IMR-90 (cell line): ENCODE measurements at regions not wholly inside any gene's neighbourhood (a gene's known extent, or its start where the extent isn't known, plus 50 kb on each side); places are given as distances from the start of the nearest gene placed in this dataset.

Experiments
- ATAC-seq: fragments of 200-7000 bp; cut with Tn5 transposase; 2 replicates; pipeline ENCODE4 v1.9.1; 2020; ENCODE audit warnings: low read depth, mild to moderate bottlenecking, moderate library complexity
- BruUV-seq: library from RNA; stranded (reverse); fragments of 400-500 nt; replicated peaks from 2 replicates; lab custom pipeline; 2021; lab: Mats Ljungman, UMichigan
- CTCF ChIA-PET: fragments of 300-600 bp; formaldehyde crosslinking; extraction: SDS; loops from one replicate; lab custom pipeline; 2021; ENCODE audit warnings: antibody characterized with exemption; lab: Yijun Ruan, JAX
- POLR2A ChIA-PET: fragments of 300-600 bp; sonication (Branson Sonifier 250); formaldehyde crosslinking; loops from one replicate; lab custom pipeline; 2022; ENCODE audit warnings: antibody characterized with exemption; ENCODE audit not compliant: unreplicated experiment; lab: Charles Lee
- DNase-seq: peaks from one replicate; pipeline ENCODE4 v3.0.0; 2013
- H2AFZ ChIP-seq: replicated peaks from 2 replicates; pipeline ENCODE3; 2013; ENCODE audit warnings: low read length, mild to moderate bottlenecking; ENCODE audit not compliant: poor library complexity
- H2AK5ac ChIP-seq: 2 replicates; pipeline ENCODE4 v1.6.1; 2013; ENCODE audit warnings: low read depth, low read length, inconsistent platforms
- H2AK9ac ChIP-seq: replicated peaks from 2 replicates; pipeline ENCODE3; 2013; ENCODE audit warnings: mild to moderate bottlenecking, low read depth, low read length, moderate library complexity; ENCODE audit not compliant: poor library complexity
- H2BK120ac ChIP-seq: 2 replicates; pipeline ENCODE4 v1.6.1; 2013; ENCODE audit warnings: low read depth, low read length, inconsistent platforms
- H2BK15ac ChIP-seq: 3 replicates; pipeline ENCODE4 v1.6.1; 2013; ENCODE audit warnings: low read depth, low read length, inconsistent platforms
- H2BK20ac ChIP-seq: 2 replicates; pipeline ENCODE4 v1.6.1; 2013; ENCODE audit warnings: low read depth, mild to moderate bottlenecking, inconsistent platforms, low read length, moderate library complexity
- H2BK5ac ChIP-seq: 2 replicates; pipeline ENCODE4 v1.6.1; 2013; ENCODE audit warnings: mild to moderate bottlenecking, low read depth, low read length, inconsistent platforms; ENCODE audit not compliant: poor library complexity, severe bottlenecking
- H3K14ac ChIP-seq: replicated peaks from 2 replicates; pipeline ENCODE4 v1.6.1; 2013; ENCODE audit warnings: low read depth, low read length, inconsistent platforms
- H3K18ac ChIP-seq: 2 replicates; pipeline ENCODE4 v1.6.1; 2013; ENCODE audit warnings: low read depth, low read length, control low read depth
- H3K23ac ChIP-seq: 2 replicates; pipeline ENCODE4 v1.6.1; 2013; ENCODE audit warnings: low read depth, low read length, inconsistent platforms
- H3K27ac ChIP-seq: 2 replicates; pipeline ENCODE4 v1.5.1; 2013; ENCODE audit warnings: mild to moderate bottlenecking, control low read depth, low read length; ENCODE audit not compliant: insufficient read depth
- H3K27me3 ChIP-seq: 2 replicates; pipeline ENCODE4 v1.6.1; 2013; ENCODE audit warnings: low read length; ENCODE audit not compliant: control insufficient read depth, insufficient read depth
- H3K36me3 ChIP-seq: 2 replicates; pipeline ENCODE4 v1.6.1; 2013; ENCODE audit warnings: low read length, mixed read lengths; ENCODE audit not compliant: control insufficient read depth, insufficient read depth
- H3K4ac ChIP-seq: 2 replicates; pipeline ENCODE4 v1.6.1; 2013; ENCODE audit warnings: low read depth, low read length, inconsistent platforms
- H3K4me1 ChIP-seq: 2 replicates; pipeline ENCODE4 v1.6.1; 2013; ENCODE audit warnings: low read length, mixed read lengths; ENCODE audit not compliant: control insufficient read depth, insufficient read depth
- H3K4me2 ChIP-seq: 2 replicates; pipeline ENCODE4 v1.6.1; 2013; ENCODE audit warnings: low read depth, mild to moderate bottlenecking, control low read depth, low read length, moderate library complexity
- H3K4me3 ChIP-seq: 2 replicates; pipeline ENCODE4 v1.5.1; 2013; ENCODE audit warnings: low read depth, mild to moderate bottlenecking, control low read depth, low read length, moderate library complexity; ENCODE audit not compliant: insufficient read depth
- H3K56ac ChIP-seq: 2 replicates; pipeline ENCODE4 v1.6.1; 2013; ENCODE audit warnings: low read length, inconsistent platforms; ENCODE audit not compliant: insufficient read depth; ENCODE audit errors: extremely low read depth
- H3K79me1 ChIP-seq, 2 experiments: 2 replicates each; pipeline ENCODE4 v1.6.1; 2013; ENCODE audit warnings: low read length in 2 of 2, inconsistent platforms in 1 of 2, low read depth in 1 of 2
- H3K9ac ChIP-seq: 2 replicates; pipeline ENCODE4 v1.6.1; 2013; ENCODE audit warnings: low read depth, low read length, control low read depth
- H3K9me1 ChIP-seq: 2 replicates; pipeline ENCODE4 v1.6.1; 2013; ENCODE audit warnings: low read length, inconsistent platforms; ENCODE audit not compliant: insufficient read depth
- H3K9me3 ChIP-seq: 2 replicates; pipeline ENCODE4 v1.6.1; 2013; ENCODE audit warnings: low read length; ENCODE audit not compliant: control insufficient read depth, insufficient read depth
- H4K20me1 ChIP-seq: 2 replicates; pipeline ENCODE4 v1.6.1; 2013; ENCODE audit warnings: low read length, inconsistent platforms; ENCODE audit not compliant: insufficient read depth
- H4K5ac ChIP-seq: 2 replicates; pipeline ENCODE4 v1.6.1; 2013; ENCODE audit warnings: mild to moderate bottlenecking, low read depth, low read length, control low read depth
- H4K8ac ChIP-seq, 2 experiments: 2 replicates each; pipeline ENCODE4 v1.6.1; 2013; ENCODE audit warnings: low read depth in 2 of 2, low read length in 2 of 2, control low read depth in 1 of 2, inconsistent platforms in 1 of 2
- H4K91ac ChIP-seq: 2 replicates; pipeline ENCODE4 v1.6.1; 2013; ENCODE audit warnings: low read depth, low read length, inconsistent platforms; ENCODE audit not compliant: insufficient read depth
- BHLHE40 ChIP-seq: fragments of 150-350 bp; IDR thresholded peaks from 2 replicates; pipeline ENCODE4 v1.6.1; 2016; ENCODE audit warnings: mild to moderate bottlenecking, low read depth, low read length
- CEBPB ChIP-seq: IDR thresholded peaks from 2 replicates; pipeline ENCODE4 v1.6.1; 2012; ENCODE audit warnings: low read depth, low read length, improper control_type of control experiment
- CHD1 ChIP-seq: IDR thresholded peaks from 2 replicates; pipeline ENCODE4 v1.6.1; 2012; ENCODE audit warnings: low read depth, low read length, improper control_type of control experiment
- CTCF ChIP-seq: conservative IDR thresholded peaks from 2 replicates; pipeline ENCODE4 v1.5.1; 2012; ENCODE audit warnings: mild to moderate bottlenecking, low read depth, low read length, improper control_type of control experiment
- ELK1 ChIP-seq: fragments of 150-350 bp; IDR thresholded peaks from 2 replicates; pipeline ENCODE4 v1.6.1; 2016; ENCODE audit warnings: low read depth, mild to moderate bottlenecking, low read length, moderate library complexity, borderline replicate concordance
- FOS ChIP-seq: fragments of 150-350 bp; IDR thresholded peaks from 2 replicates; pipeline ENCODE4 v1.6.1; 2016; ENCODE audit warnings: low read depth, low read length
- MAFK ChIP-seq: IDR thresholded peaks from 2 replicates; pipeline ENCODE4 v1.6.1; 2012; ENCODE audit warnings: low read depth, low read length, improper control_type of control experiment
- MAZ ChIP-seq: IDR thresholded peaks from 2 replicates; pipeline ENCODE4 v1.6.1; 2012; ENCODE audit warnings: low read depth, mild to moderate bottlenecking, low read length, improper control_type of control experiment, moderate library complexity, borderline replicate concordance
- MXI1 ChIP-seq: IDR thresholded peaks from 2 replicates; pipeline ENCODE4 v1.6.1; 2012; ENCODE audit warnings: low read depth, mild to moderate bottlenecking, low read length, moderate library complexity, borderline replicate concordance
- NFE2L2 ChIP-seq: fragments of 150-350 bp; IDR thresholded peaks from 2 replicates; pipeline ENCODE4 v1.6.1; 2016; ENCODE audit warnings: low read depth, mild to moderate bottlenecking, low read length
- POLR2A ChIP-seq: IDR thresholded peaks from 2 replicates; pipeline ENCODE4 v1.6.1; 2012; ENCODE audit warnings: mild to moderate bottlenecking, low read depth, low read length
- RAD21 ChIP-seq: IDR thresholded peaks from 2 replicates; pipeline ENCODE4 v1.6.1; 2012; ENCODE audit warnings: low read length, improper control_type of control experiment
- RCOR1 ChIP-seq: IDR thresholded peaks from 2 replicates; pipeline ENCODE4 v1.6.1; 2012; ENCODE audit warnings: mild to moderate bottlenecking, low read length, improper control_type of control experiment; ENCODE audit not compliant: insufficient replicate concordance
- RFX5 ChIP-seq: IDR thresholded peaks from 2 replicates; pipeline ENCODE4 v1.8.0; 2012; ENCODE audit warnings: low read depth, mild to moderate bottlenecking, low read length, moderate library complexity
- SMC3 ChIP-seq: fragments of 150-350 bp; IDR thresholded peaks from 2 replicates; pipeline ENCODE4 v1.6.1; 2016; ENCODE audit warnings: low read depth, mild to moderate bottlenecking, antibody characterized with exemption, low read length, moderate library complexity
- USF2 ChIP-seq: fragments of 150-350 bp; IDR thresholded peaks from 2 replicates; pipeline ENCODE4 v1.6.1; 2017; ENCODE audit warnings: mild to moderate bottlenecking, antibody characterized with exemption, low read length, low read depth
- WGBS, 2 experiments: methylation state at CpG; one replicate each; pipeline versions ENCODE4 v1.1.5 to v1.1.7; 2013; ENCODE audit warnings: missing lambda C conversion rate in 2 of 2; ENCODE audit not compliant: insufficient read length in 1 of 2; ENCODE audit errors: extremely low coverage in 2 of 2; 5-methylcytosine and 5-hydroxymethylcytosine counted together
- dilution Hi-C: fragments of 300-500 bp; cut with HindIII; formaldehyde crosslinking; loops from one replicate; pipeline ENCODE4 v1.14.3; 2018; ENCODE audit warnings: low sequenced_read_pairs; ENCODE audit not compliant: unreplicated experiment
- in situ Hi-C: fragments of 300-500 bp; cut with MboI; formaldehyde crosslinking; loops from 3 replicates; pipeline ENCODE4 v1.14.3; 2019; ENCODE audit warnings: low sequenced_read_pairs, inconsistent platforms, mixed read lengths
- intact Hi-C: fragments of 100-400 bp; cut with micrococcal nuclease; formaldehyde crosslinking; loops from 2 replicates; pipeline ENCODE4 v1.10.0; 2022

GRCh38 chr3:190731596-190731995 is 130.9 kb downstream of the GMNC start:
- dilution Hi-C loops (no loop called here), in situ Hi-C loops (no loop called here), intact Hi-C loops (no loop called here)
- Histone ChIP-seq H3K9me1 (no peaks in the 10 kb centered on the region), H2BK5ac (no peak overlapping the region), H3K27ac (no peak overlapping the region), H3K4me1 (no peaks in the 10 kb centered on the region), H4K91ac (no peak overlapping the region), H2BK20ac (no peak overlapping the region), H2AFZ (no peak overlapping the region), H3K56ac (no peak overlapping the region), H3K79me1 (no peaks in the 10 kb centered on the region), H3K18ac (no peak overlapping the region), H4K8ac (no peak overlapping the region), H3K9me3 (no peaks in the 10 kb centered on the region), H3K4me2 (no peak overlapping the region), H3K27me3 (no peaks in the 10 kb centered on the region), H3K4ac (no peak overlapping the region), H3K23ac (no peak overlapping the region), H3K36me3 (no peaks in the 10 kb centered on the region), H2AK9ac (no peak overlapping the region), H4K5ac (no peak overlapping the region), H2AK5ac (no peak overlapping the region), H2BK15ac (no peak overlapping the region), H3K4me3 (no peak overlapping the region), H2BK120ac (no peak overlapping the region), H3K9ac (no peak overlapping the region), H3K14ac (no peak overlapping the region), H4K20me1 (no peaks in the 10 kb centered on the region)
- WGBS, 2 experiments, result 83% methylated on average over 1 of the region's 2 CpGs; no CpG with 5 or more reads in 1 of the 2 experiments
- no peak for ATAC-seq
- POLR2A ChIA-PET, result interaction anchor here (0.6 kb wide), 1 partner anchor 602 kb away, joined by 3 read pairs; no protein-coding TSS in a partner anchor
- CTCF ChIA-PET, result interaction anchor here (0.6 kb wide), 1 partner anchor 197 kb away, joined by 3 read pairs; no protein-coding TSS in a partner anchor
- no peak for DNase-seq
- BruUV-seq, result no TSS peak
- TF ChIP-seq CEBPB (no peak), RAD21 (no peak), USF2 (no peak), CTCF (no peak), ELK1 (no peak), FOS (no peak), NFE2L2 (no peak), CHD1 (no peak), RCOR1 (no peak), MAFK (no peak), BHLHE40 (no peak), POLR2A (no peak), MXI1 (no peak), SMC3 (no peak), RFX5 (no peak), MAZ (no peak)
